ENCODE measurements at regions not wholly inside any gene's neighbourhood (a gene's known extent, or its start where the extent isn't known, plus 50 kb on each side); places are given as distances from the start of the nearest gene placed in this dataset.
"Not testable (repeated sequence)": the region's sequence is repeated elsewhere in the genome, so short reads cannot be mapped to it uniquely, and the experiment has no call there.

DNA sequence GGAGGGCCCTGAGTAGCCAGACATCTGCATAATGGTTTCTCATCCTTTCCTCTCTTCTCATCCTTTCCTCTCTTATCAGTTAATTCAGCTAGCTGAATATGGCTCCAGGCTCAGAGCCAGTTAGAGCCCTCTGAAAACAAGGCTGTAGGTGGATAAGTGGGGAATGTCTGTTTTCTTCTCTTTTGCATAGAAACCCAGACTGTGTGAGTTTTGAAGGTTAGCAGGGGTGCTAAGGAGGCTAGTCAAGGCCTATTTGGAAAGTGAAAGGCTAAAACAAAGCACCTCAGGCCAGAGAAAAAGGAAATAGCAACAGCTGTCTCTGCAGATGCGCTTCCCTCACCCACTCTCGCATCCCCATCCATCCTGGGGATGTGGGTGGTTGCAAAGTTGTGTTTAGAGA is 420.9 kb downstream of the SHISA9 start:
- Mint-ChIP-seq H3K27me3 (ENCODE audit: insufficient read depth) (no peaks in the 10 kb centered on the region), H3K4me3 (no peak overlapping the region), H3K27ac (no peak overlapping the region), H3K9me3 (no peaks in the 10 kb centered on the region), H3K4me1 (ENCODE audit: low read depth) (no peaks in the 10 kb centered on the region), H3K36me3 (ENCODE audit: low read depth) (no peaks in the 10 kb centered on the region)
- DNase-seq (ENCODE audit: low spot score), result no peak
- intact Hi-C loops (cut with micrococcal nuclease), result no loop called here

DNA sequence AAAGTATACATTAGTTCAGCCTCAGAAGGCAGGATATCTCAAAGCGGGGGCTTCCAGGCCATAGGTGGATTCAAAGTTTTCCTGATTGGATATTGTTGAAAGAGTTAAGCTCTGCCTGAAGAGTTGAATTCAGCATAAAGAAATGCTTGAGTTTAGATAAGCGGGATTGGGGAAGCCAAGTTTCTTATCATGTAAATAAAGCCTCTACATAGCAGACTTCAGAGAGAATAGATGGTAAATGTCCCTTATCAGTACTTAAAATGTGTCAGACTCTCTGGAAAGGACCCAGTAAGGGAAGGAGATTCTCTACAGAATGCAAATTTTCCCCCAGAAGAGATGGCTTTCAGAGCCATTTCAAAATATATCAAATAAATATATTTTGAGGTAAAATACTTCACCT is 423.5 kb downstream of the SHISA9 start:
- intact Hi-C loops (cut with micrococcal nuclease), result no loop called here
- DNase-seq (ENCODE audit: low spot score), result no peak
- no peaks in the 10 kb centered on the region for H3K4me1 Mint-ChIP-seq (ENCODE audit: low read depth)
- H3K36me3 Mint-ChIP-seq (ENCODE audit: low read depth), result no peaks in the 10 kb centered on the region
- no peaks in the 10 kb centered on the region for H3K9me3 Mint-ChIP-seq
- no peak overlapping the region for H3K27ac Mint-ChIP-seq
- H3K27me3 Mint-ChIP-seq (ENCODE audit: insufficient read depth), result no peaks in the 10 kb centered on the region
- H3K4me3 Mint-ChIP-seq, result no peak overlapping the region

GRCh38 chr16:13325396-13325795 is 424.0 kb downstream of the SHISA9 start:
- Mint-ChIP-seq H3K4me1 (ENCODE audit: low read depth) (no peaks in the 10 kb centered on the region), H3K4me3 (no peak overlapping the region), H3K9me3 (no peaks in the 10 kb centered on the region), H3K27me3 (ENCODE audit: insufficient read depth) (no peaks in the 10 kb centered on the region), H3K27ac (no peak overlapping the region), H3K36me3 (ENCODE audit: low read depth) (no peaks in the 10 kb centered on the region)
- intact Hi-C loops (cut with micrococcal nuclease), result no loop called here
- no peak for DNase-seq (ENCODE audit: low spot score)

GRCh38 chr16:13331918-13332317 is 430.5 kb downstream of the SHISA9 start:
- intact Hi-C loops (cut with micrococcal nuclease), result no loop called here
- H3K9me3 Mint-ChIP-seq, result peaks cover 4% of the 10 kb centered on the region
- no peaks in the 10 kb centered on the region for H3K4me1 Mint-ChIP-seq (ENCODE audit: low read depth)
- no peak for DNase-seq (ENCODE audit: low spot score)
- no peaks in the 10 kb centered on the region for H3K27me3 Mint-ChIP-seq (ENCODE audit: insufficient read depth)
- H3K4me3 Mint-ChIP-seq, result no peak overlapping the region
- H3K27ac Mint-ChIP-seq, result no peak overlapping the region
- H3K36me3 Mint-ChIP-seq (ENCODE audit: low read depth), result no peaks in the 10 kb centered on the region

DNA sequence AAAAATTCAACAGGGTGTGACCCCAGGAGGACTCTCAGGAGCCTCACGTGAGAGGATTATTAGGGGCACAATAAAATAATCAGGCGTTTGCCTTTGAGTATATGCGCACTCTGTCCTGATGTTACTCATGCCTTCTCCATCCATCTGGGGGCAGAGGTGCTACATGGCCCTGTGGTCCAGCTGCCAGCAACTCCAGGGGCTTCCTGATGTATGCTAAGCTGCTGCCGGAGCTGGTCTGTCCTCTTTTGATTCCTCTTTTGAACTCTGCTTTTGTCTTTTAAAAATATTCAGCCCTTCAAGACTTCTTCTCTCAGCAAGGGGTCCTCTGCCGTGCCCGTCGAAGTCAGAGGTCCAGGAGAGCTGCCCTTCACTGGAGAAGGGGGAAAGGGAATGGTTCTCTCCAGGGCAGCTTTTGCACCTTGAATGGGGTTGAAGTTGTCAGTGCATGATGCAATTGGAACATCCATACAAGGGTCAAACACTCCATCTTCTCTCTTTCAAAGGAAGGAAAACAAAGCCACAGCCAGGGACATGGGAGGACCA is 431.4 kb downstream of the SHISA9 start:
- H3K4me3 Mint-ChIP-seq, result no peak overlapping the region

DNA sequence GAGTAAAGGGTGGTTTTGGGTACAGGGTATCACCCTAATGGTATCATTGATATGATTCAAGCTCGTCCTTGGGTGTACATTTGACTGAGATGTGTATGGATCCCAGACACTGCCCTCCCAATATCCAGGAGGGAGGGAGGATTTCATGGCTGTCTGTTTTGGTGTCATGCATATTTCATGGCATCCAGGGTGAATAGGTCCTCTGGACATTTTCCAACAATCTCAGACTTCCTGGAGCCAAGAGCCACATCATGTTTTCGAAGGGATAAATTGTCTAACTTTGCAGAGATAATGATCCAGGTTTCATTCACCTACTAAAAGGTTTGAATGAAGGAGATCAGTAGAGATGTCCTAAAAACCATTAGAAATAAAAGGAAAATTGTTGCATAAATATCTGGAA is 431.9 kb downstream of the SHISA9 start:
- Mint-ChIP-seq H3K27me3 (ENCODE audit: insufficient read depth) (no peaks in the 10 kb centered on the region), H3K4me1 (ENCODE audit: low read depth) (no peaks in the 10 kb centered on the region), H3K9me3 (peaks cover 4% of the 10 kb centered on the region), H3K4me3 (no peak overlapping the region), H3K27ac (no peak overlapping the region), H3K36me3 (ENCODE audit: low read depth) (no peaks in the 10 kb centered on the region)
- no peak for DNase-seq (ENCODE audit: low spot score)
- intact Hi-C loops (cut with micrococcal nuclease), result no loop called here

More for the DNA sequence above, 431.4 kb downstream of the SHISA9 start:
- Mint-ChIP-seq H3K4me1 (ENCODE audit: low read depth) (no peaks in the 10 kb centered on the region), H3K9me3 (peaks cover 4% of the 10 kb centered on the region), H3K36me3 (ENCODE audit: low read depth) (no peaks in the 10 kb centered on the region), H3K27ac (no peak overlapping the region), H3K27me3 (ENCODE audit: insufficient read depth) (no peaks in the 10 kb centered on the region)
- no peak for DNase-seq (ENCODE audit: low spot score)
- intact Hi-C loops (cut with micrococcal nuclease), result no loop called here

DNA sequence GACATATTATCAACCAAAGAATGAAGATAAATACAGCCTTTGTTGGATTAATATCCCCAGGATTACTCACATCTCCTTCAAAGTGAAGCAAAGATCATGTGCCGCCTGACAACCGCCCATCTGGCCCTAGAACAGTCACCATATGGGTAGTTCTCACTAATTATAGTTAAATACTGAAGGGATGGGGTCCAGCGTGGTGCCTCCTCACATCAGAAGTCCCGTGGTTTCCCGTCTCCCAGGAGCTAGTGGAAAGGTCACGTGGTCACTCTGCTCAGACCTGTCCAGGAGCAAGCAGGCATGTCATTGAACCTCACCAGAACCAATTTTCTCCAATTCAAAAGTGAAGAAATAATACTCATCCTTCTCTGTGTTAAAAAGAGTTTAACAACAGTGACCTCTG is 434.5 kb downstream of the SHISA9 start:
- H3K4me1 Mint-ChIP-seq (ENCODE audit: low read depth), result no peaks in the 10 kb centered on the region
- no peak overlapping the region for H3K27ac Mint-ChIP-seq
- intact Hi-C loops (cut with micrococcal nuclease), result no loop called here
- DNase-seq (ENCODE audit: low spot score), result no peak
- peaks cover 4% of the 10 kb centered on the region for H3K9me3 Mint-ChIP-seq
- no peaks in the 10 kb centered on the region for H3K27me3 Mint-ChIP-seq (ENCODE audit: insufficient read depth)
- H3K4me3 Mint-ChIP-seq, result no peak overlapping the region
- H3K36me3 Mint-ChIP-seq (ENCODE audit: low read depth), result no peaks in the 10 kb centered on the region

DNA sequence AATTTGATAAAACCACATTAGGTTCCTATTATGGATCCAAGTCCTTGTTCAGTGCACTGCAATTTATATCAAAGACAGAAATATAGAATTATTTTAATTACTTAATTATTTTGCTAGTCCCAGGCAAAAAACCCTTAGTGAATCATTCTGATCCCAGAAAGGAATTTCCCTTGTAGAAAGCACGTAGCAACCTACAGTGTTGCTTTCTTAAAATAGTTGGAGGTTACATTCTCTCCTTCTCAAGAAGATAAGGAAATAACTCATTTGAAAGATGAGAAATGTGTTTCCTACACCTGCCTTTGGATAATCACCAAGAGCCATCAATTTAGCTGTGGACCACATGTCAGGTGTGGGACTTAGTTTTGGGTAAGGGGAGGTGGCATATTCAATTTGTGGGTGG is 434.9 kb downstream of the SHISA9 start:
- DNase-seq (ENCODE audit: low spot score), result no peak
- Mint-ChIP-seq H3K9me3 (peaks cover 4% of the 10 kb centered on the region), H3K4me3 (no peak overlapping the region), H3K27ac (no peak overlapping the region), H3K27me3 (ENCODE audit: insufficient read depth) (no peaks in the 10 kb centered on the region), H3K4me1 (ENCODE audit: low read depth) (no peaks in the 10 kb centered on the region), H3K36me3 (ENCODE audit: low read depth) (no peaks in the 10 kb centered on the region)
- intact Hi-C loops (cut with micrococcal nuclease), result no loop called here

GRCh38 chr16:13336907-13337881 is 435.8 kb downstream of the SHISA9 start:
- H3K9me3 Mint-ChIP-seq; H3K27ac Mint-ChIP-seq; H3K27me3 Mint-ChIP-seq (ENCODE audit: insufficient read depth); H3K4me1 Mint-ChIP-seq (ENCODE audit: low read depth); intact Hi-C loops (cut with micrococcal nuclease); H3K4me3 Mint-ChIP-seq; H3K36me3 Mint-ChIP-seq (ENCODE audit: low read depth); DNase-seq (ENCODE audit: low spot score): not testable (repeated sequence)

GRCh38 chr16:13338044-13338443 is 436.6 kb downstream of the SHISA9 start:
- H3K4me3 Mint-ChIP-seq, result no peak overlapping the region
- no peaks in the 10 kb centered on the region for H3K27me3 Mint-ChIP-seq (ENCODE audit: insufficient read depth)
- H3K4me1 Mint-ChIP-seq (ENCODE audit: low read depth), result no peaks in the 10 kb centered on the region
- intact Hi-C loops (cut with micrococcal nuclease), result no loop called here
- DNase-seq (ENCODE audit: low spot score), result no peak
- H3K9me3 Mint-ChIP-seq, result peaks cover 4% of the 10 kb centered on the region
- H3K27ac Mint-ChIP-seq, result no peak overlapping the region
- no peaks in the 10 kb centered on the region for H3K36me3 Mint-ChIP-seq (ENCODE audit: low read depth)

- Mint-ChIP-seq H3K4me3 (no peak overlapping the region), H3K4me1 (ENCODE audit: low read depth) (no peaks in the 10 kb centered on the region), H3K36me3 (ENCODE audit: low read depth) (no peaks in the 10 kb centered on the region), H3K27ac (no peak overlapping the region), H3K9me3 (no peaks in the 10 kb centered on the region), H3K27me3 (ENCODE audit: insufficient read depth) (no peaks in the 10 kb centered on the region)
- no peak for DNase-seq (ENCODE audit: low spot score)
- intact Hi-C loops (cut with micrococcal nuclease), result no loop called here
Measured at GRCh38 chr16:13342675-13343074, 441.3 kb downstream of the SHISA9 start.

DNA sequence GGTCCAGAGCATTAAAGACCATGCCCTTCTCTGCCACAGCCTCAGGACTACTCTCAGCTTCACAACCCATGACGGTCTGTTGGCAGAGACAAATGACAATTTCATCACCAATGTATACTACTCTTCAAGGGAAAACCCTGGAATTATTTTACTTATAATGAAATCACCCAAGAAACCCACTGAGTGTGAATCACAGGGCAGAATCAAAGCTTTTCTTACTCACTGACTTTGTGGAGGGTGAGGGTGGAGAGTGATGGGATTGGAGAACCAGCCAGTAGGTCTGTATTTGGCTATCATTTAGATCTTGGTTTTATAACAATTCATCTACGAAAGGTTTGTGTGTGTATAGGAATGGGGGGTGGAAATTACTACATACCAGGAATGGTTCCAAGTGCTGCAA is 442.6 kb downstream of the SHISA9 start:
- Mint-ChIP-seq H3K27me3 (ENCODE audit: insufficient read depth) (no peaks in the 10 kb centered on the region), H3K9me3 (no peaks in the 10 kb centered on the region), H3K4me3 (no peak overlapping the region), H3K36me3 (ENCODE audit: low read depth) (no peaks in the 10 kb centered on the region), H3K4me1 (ENCODE audit: low read depth) (no peaks in the 10 kb centered on the region), H3K27ac (no peak overlapping the region)
- intact Hi-C loops (cut with micrococcal nuclease), result no loop called here
- DNase-seq (ENCODE audit: low spot score), result no peak

- no peak overlapping the region for H3K27ac Mint-ChIP-seq
- no peaks in the 10 kb centered on the region for H3K36me3 Mint-ChIP-seq (ENCODE audit: low read depth)
- H3K27me3 Mint-ChIP-seq (ENCODE audit: insufficient read depth), result no peaks in the 10 kb centered on the region
- no peak for DNase-seq (ENCODE audit: low spot score)
- H3K4me3 Mint-ChIP-seq, result no peak overlapping the region
- no peaks in the 10 kb centered on the region for H3K9me3 Mint-ChIP-seq
- no peaks in the 10 kb centered on the region for H3K4me1 Mint-ChIP-seq (ENCODE audit: low read depth)
- intact Hi-C loops (cut with micrococcal nuclease), result no loop called here
Measured at GRCh38 chr16:13348416-13348815, 447.0 kb downstream of the SHISA9 start.
